ENCODE measurements at regions not wholly inside any gene's neighbourhood (a gene's known extent, or its start where the extent isn't known, plus 50 kb on each side); places are given as distances from the start of the nearest gene placed in this dataset.
"Not testable (repeated sequence)": the region's sequence is repeated elsewhere in the genome, so short reads cannot be mapped to it uniquely, and the experiment has no call there.

- H3K36me3 Mint-ChIP-seq (ENCODE audit: low read depth), result no peaks in the 10 kb centered on the region
- no peaks in the 10 kb centered on the region for H3K9me3 Mint-ChIP-seq
- H3K27me3 Mint-ChIP-seq (ENCODE audit: low read depth), result no peaks in the 10 kb centered on the region
- no peak for TF ChIP-seq CTCF (conservative IDR thresholded peaks at IDR 0.05)
- H3K4me3 Mint-ChIP-seq, result no peak overlapping the region
- no peak for DNase-seq (ENCODE audit: low read depth, low spot score)
- no peak overlapping the region for H3K27ac Mint-ChIP-seq (ENCODE audit: unreplicated experiment)
- H3K4me1 Mint-ChIP-seq, result no peaks in the 10 kb centered on the region
These were observed 576.5 kb upstream of the EDIL3 start for GRCh38 chr5:84961193-84961592.

GRCh38 chr5:84961903-84962302, 577.2 kb upstream of the EDIL3 start:
- Mint-ChIP-seq H3K4me1 (no peaks in the 10 kb centered on the region), H3K27me3 (ENCODE audit: low read depth) (no peaks in the 10 kb centered on the region)

GRCh38 chr5:84983093-84983492, 598.4 kb upstream of the EDIL3 start:
- Mint-ChIP-seq H3K27me3 (ENCODE audit: low read depth) (no peaks in the 10 kb centered on the region), H3K9me3 (no peaks in the 10 kb centered on the region), H3K27ac (ENCODE audit: unreplicated experiment) (no peak overlapping the region), H3K4me3 (no peak overlapping the region), H3K36me3 (ENCODE audit: low read depth) (no peaks in the 10 kb centered on the region), H3K4me1 (no peaks in the 10 kb centered on the region)
- no peak for DNase-seq (ENCODE audit: low read depth, low spot score)
- no peak for TF ChIP-seq CTCF (conservative IDR thresholded peaks at IDR 0.05)

More at GRCh38 chr5:84961903-84962302, 577.2 kb upstream of the EDIL3 start:
- H3K27ac Mint-ChIP-seq (ENCODE audit: unreplicated experiment), result no peak overlapping the region
- no peak for TF ChIP-seq CTCF (conservative IDR thresholded peaks at IDR 0.05)
- no peak overlapping the region for H3K4me3 Mint-ChIP-seq
- H3K9me3 Mint-ChIP-seq, result no peaks in the 10 kb centered on the region
- no peak for DNase-seq (ENCODE audit: low read depth, low spot score)
- no peaks in the 10 kb centered on the region for H3K36me3 Mint-ChIP-seq (ENCODE audit: low read depth)

- DNase-seq (ENCODE audit: low read depth, low spot score), result no peak
- Mint-ChIP-seq H3K4me3 (no peak overlapping the region), H3K9me3 (no peaks in the 10 kb centered on the region), H3K27ac (ENCODE audit: unreplicated experiment) (no peak overlapping the region), H3K4me1 (no peaks in the 10 kb centered on the region), H3K27me3 (ENCODE audit: low read depth) (no peaks in the 10 kb centered on the region), H3K36me3 (ENCODE audit: low read depth) (no peaks in the 10 kb centered on the region)
- TF ChIP-seq CTCF (conservative IDR thresholded peaks at IDR 0.05), result no peak
These were observed 600.5 kb upstream of the EDIL3 start for GRCh38 chr5:84985148-84985547.

- no peaks in the 10 kb centered on the region for H3K9me3 Mint-ChIP-seq
- TF ChIP-seq CTCF (conservative IDR thresholded peaks at IDR 0.05), result no peak
- no peak for DNase-seq (ENCODE audit: low read depth, low spot score)
These were observed 602.0 kb upstream of the EDIL3 start for GRCh38 chr5:84986688-84987087.

GRCh38 chr5:85000671-85001070, 616.0 kb upstream of the EDIL3 start:
- no peaks in the 10 kb centered on the region for H3K27me3 Mint-ChIP-seq (ENCODE audit: low read depth)
- peaks cover 7% of the 10 kb centered on the region for H3K9me3 Mint-ChIP-seq
- H3K4me3 Mint-ChIP-seq, result no peak overlapping the region
- no peaks in the 10 kb centered on the region for H3K4me1 Mint-ChIP-seq
- no peaks in the 10 kb centered on the region for H3K36me3 Mint-ChIP-seq (ENCODE audit: low read depth)
- no peak overlapping the region for H3K27ac Mint-ChIP-seq (ENCODE audit: unreplicated experiment)
- DNase-seq (ENCODE audit: low read depth, low spot score), result no peak
- TF ChIP-seq CTCF (conservative IDR thresholded peaks at IDR 0.05), result no peak

More at GRCh38 chr5:84986688-84987087, 602.0 kb upstream of the EDIL3 start:
- Mint-ChIP-seq H3K27ac (ENCODE audit: unreplicated experiment) (no peak overlapping the region), H3K27me3 (ENCODE audit: low read depth) (no peaks in the 10 kb centered on the region), H3K4me1 (no peaks in the 10 kb centered on the region), H3K36me3 (ENCODE audit: low read depth) (no peaks in the 10 kb centered on the region), H3K4me3 (no peak overlapping the region)

- H3K9me3 Mint-ChIP-seq; H3K4me3 Mint-ChIP-seq; DNase-seq (ENCODE audit: low read depth, low spot score); H3K36me3 Mint-ChIP-seq (ENCODE audit: low read depth); H3K4me1 Mint-ChIP-seq; H3K27me3 Mint-ChIP-seq (ENCODE audit: low read depth); H3K27ac Mint-ChIP-seq (ENCODE audit: unreplicated experiment): not testable (repeated sequence)
These were observed 617.3 kb upstream of the EDIL3 start for GRCh38 chr5:85002026-85002425.
